ENCODE measurements at regions not wholly inside any gene's neighbourhood (a gene's known extent, or its start where the extent isn't known, plus 50 kb on each side); places are given as distances from the start of the nearest gene placed in this dataset.
"Not testable (repeated sequence)": the region's sequence is repeated elsewhere in the genome, so short reads cannot be mapped to it uniquely, and the experiment has no call there.

- DNase-seq (ENCODE audit: low read depth in 2 of 2), result no peak
These were observed 250.7 kb downstream of the RMST start for GRCh38 chr12:97713270-97713669.

- no peak for DNase-seq (ENCODE audit: low read depth in 2 of 2)
These were observed 251.5 kb downstream of the RMST start for GRCh38 chr12:97714107-97714563.

GRCh38 chr12:97716356-97716755 is 253.8 kb downstream of the RMST start:
- DNase-seq (ENCODE audit: low read depth in 2 of 2), result no peak

GRCh38 chr12:97723801-97724200 is 261.2 kb downstream of the RMST start:
- DNase-seq (ENCODE audit: low read depth in 2 of 2), result not testable (repeated sequence)

GRCh38 chr12:97745406-97746101 is 282.9 kb downstream of the RMST start:
- no peak for DNase-seq (ENCODE audit: low read depth in 2 of 2)

GRCh38 chr12:97748298-97748697 is 285.7 kb downstream of the RMST start:
- DNase-seq (ENCODE audit: low read depth in 2 of 2), result no peak

- no peak for DNase-seq (ENCODE audit: low read depth in 2 of 2)
These were observed 289.1 kb downstream of the RMST start for GRCh38 chr12:97751704-97752103.

- no peak for DNase-seq (ENCODE audit: low read depth in 2 of 2)
These were observed 289.5 kb downstream of the RMST start for GRCh38 chr12:97752129-97752528.

- no peak for DNase-seq (ENCODE audit: low read depth in 2 of 2)
These were observed 290.7 kb downstream of the RMST start for GRCh38 chr12:97753332-97753731.

GRCh38 chr12:97754306-97754705 is 291.7 kb downstream of the RMST start:
- DNase-seq (ENCODE audit: low read depth in 2 of 2), result no peak

GRCh38 chr12:97756066-97756666 is 293.6 kb downstream of the RMST start:
- DNase-seq (ENCODE audit: low read depth in 2 of 2), result no peak

GRCh38 chr12:97756741-97757140 is 294.1 kb downstream of the RMST start:
- DNase-seq (ENCODE audit: low read depth in 2 of 2), result no peak

GRCh38 chr12:97757481-97758193 is 295.0 kb downstream of the RMST start:
- no peak for DNase-seq (ENCODE audit: low read depth in 2 of 2)

- no peak for DNase-seq (ENCODE audit: low read depth in 2 of 2)
These were observed 295.5 kb downstream of the RMST start for GRCh38 chr12:97758194-97758501.

- no peak for DNase-seq (ENCODE audit: low read depth in 2 of 2)
These were observed 296.0 kb downstream of the RMST start for GRCh38 chr12:97758586-97758985.

GRCh38 chr12:97760601-97761000 is 298.0 kb downstream of the RMST start:
- no peak for DNase-seq (ENCODE audit: low read depth in 2 of 2)

- no peak for DNase-seq (ENCODE audit: low read depth in 2 of 2)
These were observed 300.5 kb downstream of the RMST start for GRCh38 chr12:97763113-97763512.

- DNase-seq (ENCODE audit: low read depth in 2 of 2), result no peak
These were observed 302.1 kb downstream of the RMST start for GRCh38 chr12:97764700-97765099.

- no peak for DNase-seq (ENCODE audit: low read depth in 2 of 2)
These were observed 304.7 kb downstream of the RMST start for GRCh38 chr12:97767347-97767746.

GRCh38 chr12:97778111-97778510 is 315.5 kb downstream of the RMST start:
- DNase-seq (ENCODE audit: low read depth in 2 of 2), result no peak

GRCh38 chr12:97781342-97781741 is 318.7 kb downstream of the RMST start:
- DNase-seq (ENCODE audit: low read depth in 2 of 2), result no peak

- no peak for DNase-seq (ENCODE audit: low read depth in 2 of 2)
These were observed 322.3 kb downstream of the RMST start for GRCh38 chr12:97784904-97785303.

- no peak for DNase-seq (ENCODE audit: low read depth in 2 of 2)
These were observed 327.7 kb downstream of the RMST start for GRCh38 chr12:97790281-97790680.
